HepG2 (cell line): ENCODE measurements at regions not wholly inside any gene's neighbourhood (a gene's known extent, or its start where the extent isn't known, plus 50 kb on each side); places are given as distances from the start of the nearest gene placed in this dataset.

ENCODE experiments used
- ATAC-seq: fragments of 200-7000 bp; cut with Tn5 transposase; 3 replicates; pipeline ENCODE4 v1.9.1; 2020; ENCODE audit warnings: mild to moderate bottlenecking, moderate library complexity
- BruUV-seq: library from RNA; stranded (reverse); fragments of 400-500 nt; replicated peaks from 2 replicates; lab custom pipeline; 2021; lab: Mats Ljungman, UMichigan
- CTCF ChIA-PET: fragments of 300-600 bp; formaldehyde crosslinking; extraction: SDS; loops from one replicate; lab custom pipeline; 2021; ENCODE audit warnings: low total read pairs, inconsistent platforms, low intra/inter-chr PET ratio; lab: Yijun Ruan, JAX
- POLR2A ChIA-PET: fragments of 350-600 bp; sonication (Branson Sonifier 250); formaldehyde crosslinking; loops from one replicate; lab custom pipeline; 2020; ENCODE audit warnings: antibody characterized with exemption, inconsistent platforms; lab: Yijun Ruan, JAX
- DNase-seq: peaks from one replicate; pipeline ENCODE4 v3.0.0-alpha.2; 2015; ENCODE audit warnings: low spot score
- FAIRE-seq: peaks from 3 replicates; lab custom pipeline; 2011; peaks lifted over from hg19 to GRCh38; lab: Jason Lieb, UNC
- H2AFZ ChIP-seq: one replicate; pipeline ENCODE4 v1.6.1; 2011; ENCODE audit warnings: low read length, inconsistent platforms
- H3K27ac ChIP-seq: fragments of 300-600 bp; 3 replicates; pipeline ENCODE4 v1.8.0; 2011; ENCODE audit warnings: mixed run types, mild to moderate bottlenecking, mixed read lengths, low read length, inconsistent platforms; ENCODE audit not compliant: insufficient read depth; ENCODE audit errors: extremely low read length
- H3K27me3 ChIP-seq, 2 experiments: fragments of 200-600 bp in 1 of 2; 2 replicates in 1 of 2; 3 replicates in 1 of 2; pipeline versions ENCODE4 v1.6.0 to v1.8.0; 2011; ENCODE audit warnings: low read length in 2 of 2, mild to moderate bottlenecking in 2 of 2, moderate library complexity in 2 of 2, inconsistent platforms in 1 of 2; ENCODE audit not compliant: insufficient read depth in 2 of 2, control insufficient read depth in 1 of 2
- H3K36me3 ChIP-seq, 2 experiments: fragments of 200-600 bp in 1 of 2; replicated peaks in 1 of 2; 2 replicates in 1 of 2; 3 replicates in 1 of 2; pipeline versions ENCODE4 v1.5.1 to v1.8.0; 2011; ENCODE audit warnings: low read length in 2 of 2, inconsistent platforms in 1 of 2; ENCODE audit not compliant: insufficient read depth in 2 of 2, control insufficient read depth in 1 of 2
- H3K4me1 ChIP-seq: 2 replicates; pipeline ENCODE4 v1.5.1; 2012; ENCODE audit warnings: low read length, inconsistent platforms; ENCODE audit not compliant: insufficient read depth
- H3K4me2 ChIP-seq: 2 replicates; pipeline ENCODE4 v1.6.0; 2011; ENCODE audit warnings: low read depth, low read length, inconsistent platforms
- H3K4me3 ChIP-seq, 3 experiments: fragments of 200-600 bp in 1 of 3; sonication (generic), shearing (Covaris generic) in 1 of 3; replicated peaks in 1 of 3; 2 replicates each; pipeline ENCODE4 v1.5.1; 2011 to 2016; ENCODE audit warnings: low read length in 3 of 3, inconsistent platforms in 2 of 3, low read depth in 2 of 3, mild to moderate bottlenecking in 2 of 3, control low read depth in 1 of 3, mixed read lengths in 1 of 3; ENCODE audit not compliant: insufficient read depth in 1 of 3
- H3K79me2 ChIP-seq: one replicate; pipeline ENCODE4 v1.6.1; 2011; ENCODE audit warnings: low read length, inconsistent platforms; ENCODE audit not compliant: insufficient read depth
- H3K9ac ChIP-seq: 2 replicates; pipeline ENCODE4 v1.6.0; 2011; ENCODE audit warnings: mild to moderate bottlenecking, low read depth, low read length, inconsistent platforms; ENCODE audit not compliant: insufficient read depth
- H3K9me3 ChIP-seq: 2 replicates; pipeline ENCODE4 v1.5.1; 2012; ENCODE audit warnings: mild to moderate bottlenecking, low read length
- H4K20me1 ChIP-seq: 2 replicates; pipeline ENCODE4 v1.6.0; 2011; ENCODE audit warnings: inconsistent platforms, mild to moderate bottlenecking, low read length, moderate library complexity; ENCODE audit not compliant: insufficient read depth
- BHLHE40 ChIP-seq: IDR thresholded peaks from 2 replicates; pipeline ENCODE4 v1.6.1; 2011; ENCODE audit warnings: low read length, improper control_type of control experiment
- CBX1 ChIP-seq: IDR thresholded peaks from one replicate; pipeline ENCODE4 v1.6.1; 2016; ENCODE audit warnings: antibody characterized with exemption, low read depth
- NFIC ChIP-seq: IDR thresholded peaks from 2 replicates; pipeline ENCODE4 v1.6.1; 2012; ENCODE audit warnings: mild to moderate bottlenecking, low read length, inconsistent platforms
- PCBP2 ChIP-seq: fragments of 200-400 bp; formaldehyde crosslinking; optimal IDR thresholded peaks from 2 replicates; pipeline ENCODE3; 2018; ENCODE audit warnings: low read length, low read depth; ENCODE audit not compliant: poor library complexity, severe bottlenecking
- PITX1 ChIP-seq: sonication (generic); formaldehyde crosslinking; IDR thresholded peaks from 2 replicates; pipeline ENCODE4 v1.5.1; 2020; ENCODE audit warnings: mild to moderate bottlenecking, missing genetic modification reagents
- SMC3 ChIP-seq: IDR thresholded peaks from 2 replicates; pipeline ENCODE4 v1.6.1; 2011; ENCODE audit warnings: low read length, improper control_type of control experiment
- TCF7L2 ChIP-seq: IDR thresholded peaks from 2 replicates; pipeline ENCODE4 v1.6.1; 2011; ENCODE audit warnings: mild to moderate bottlenecking, low read depth, low read length, moderate library complexity
- ZFP36L1 ChIP-seq: sonication (generic); formaldehyde crosslinking; IDR thresholded peaks from 2 replicates; pipeline ENCODE4 v1.8.0; 2022; ENCODE audit warnings: mild to moderate bottlenecking, missing genetic modification reagents, moderate library complexity
- ZIK1 ChIP-seq: sonication (generic); formaldehyde crosslinking; IDR thresholded peaks from 2 replicates; pipeline ENCODE4 v1.5.0; 2020; ENCODE audit warnings: mild to moderate bottlenecking, low read depth, missing genetic modification reagents, borderline replicate concordance
- ZMAT3 ChIP-seq: sonication (generic); formaldehyde crosslinking; conservative IDR thresholded peaks from 2 replicates; pipeline ENCODE4 v1.7.0; 2021; ENCODE audit warnings: missing genetic modification reagents
- ZMYM4 ChIP-seq: sonication (generic); formaldehyde crosslinking; IDR thresholded peaks from 2 replicates; pipeline ENCODE4 v1.8.1; 2023; ENCODE audit warnings: mild to moderate bottlenecking, missing genetic modification reagents
- ZNF10 ChIP-seq: sonication (generic); formaldehyde crosslinking; IDR thresholded peaks from 2 replicates; pipeline ENCODE4 v1.4.0; 2020; ENCODE audit warnings: mild to moderate bottlenecking, low read depth, missing genetic modification reagents, borderline replicate concordance
- ZNF263 ChIP-seq: sonication (generic); formaldehyde crosslinking; IDR thresholded peaks from 2 replicates; pipeline ENCODE4 v1.4.0; 2020; ENCODE audit warnings: missing genetic modification reagents
- ZNF282 ChIP-seq: fragments of 450-650 bp; IDR thresholded peaks from 2 replicates; pipeline ENCODE4 v1.6.1; 2018; ENCODE audit not compliant: partially characterized antibody
- WGBS: methylation state at CpG from one replicate; pipeline ENCODE4 v1.1.6; 2017; ENCODE audit warnings: low lambda C conversion rate; 5-methylcytosine and 5-hydroxymethylcytosine counted together
- in situ Hi-C: cut with HindIII; loops from 2 replicates; pipeline ENCODE4 v1.10.0; 2017; ENCODE audit warnings: low pct_unique_long_range_greater_than_20kb; ENCODE audit not compliant: extremely low pct_ligation_motif_present
- intact Hi-C: fragments of 100-400 bp; cut with micrococcal nuclease; formaldehyde crosslinking; loops from one replicate; pipeline ENCODE4 v1.10.0; 2022; ENCODE audit not compliant: unreplicated experiment
- TF ChIP-seq, protein P1 (sequence below): sonication (generic); formaldehyde crosslinking; IDR thresholded peaks from 2 replicates; pipeline ENCODE4 v1.5.0; 2020; ENCODE audit warnings: mild to moderate bottlenecking, missing genetic modification reagents, moderate library complexity
- TF ChIP-seq, protein P2 (sequence below): IDR thresholded peaks from 2 replicates; pipeline ENCODE4 v1.6.1; 2012; ENCODE audit warnings: inconsistent platforms

GRCh38 chr11:32006799-32007388 lies 84.0 kb upstream of the RCN1 start (continued):
- TF ChIP-seq, protein P1, sequence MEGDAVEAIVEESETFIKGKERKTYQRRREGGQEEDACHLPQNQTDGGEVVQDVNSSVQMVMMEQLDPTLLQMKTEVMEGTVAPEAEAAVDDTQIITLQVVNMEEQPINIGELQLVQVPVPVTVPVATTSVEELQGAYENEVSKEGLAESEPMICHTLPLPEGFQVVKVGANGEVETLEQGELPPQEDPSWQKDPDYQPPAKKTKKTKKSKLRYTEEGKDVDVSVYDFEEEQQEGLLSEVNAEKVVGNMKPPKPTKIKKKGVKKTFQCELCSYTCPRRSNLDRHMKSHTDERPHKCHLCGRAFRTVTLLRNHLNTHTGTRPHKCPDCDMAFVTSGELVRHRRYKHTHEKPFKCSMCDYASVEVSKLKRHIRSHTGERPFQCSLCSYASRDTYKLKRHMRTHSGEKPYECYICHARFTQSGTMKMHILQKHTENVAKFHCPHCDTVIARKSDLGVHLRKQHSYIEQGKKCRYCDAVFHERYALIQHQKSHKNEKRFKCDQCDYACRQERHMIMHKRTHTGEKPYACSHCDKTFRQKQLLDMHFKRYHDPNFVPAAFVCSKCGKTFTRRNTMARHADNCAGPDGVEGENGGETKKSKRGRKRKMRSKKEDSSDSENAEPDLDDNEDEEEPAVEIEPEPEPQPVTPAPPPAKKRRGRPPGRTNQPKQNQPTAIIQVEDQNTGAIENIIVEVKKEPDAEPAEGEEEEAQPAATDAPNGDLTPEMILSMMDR (CRISPR knock-in tag): peak; percentile 72
- TF ChIP-seq PITX1 (no peak), SMC3 (peak; percentile 40; the same call in 1 of the 2 replicates), ZMAT3 (CRISPR knock-in tag) (no peak)

GRCh38 chr11:32005786-32006416 lies 85.0 kb upstream of the RCN1 start:
- H3K27me3 ChIP-seq: peaks cover 0 to 19% of the 10 kb centered on the region in 2 experiments; a peak in 2 of 5 replicates
- H3K4me3 ChIP-seq: no peak overlapping the region
- TF ChIP-seq NFIC: no peak
- no peak for TF ChIP-seq PITX1
- TF ChIP-seq ZIK1 (CRISPR knock-in tag): no peak
- TF ChIP-seq, protein P2, sequence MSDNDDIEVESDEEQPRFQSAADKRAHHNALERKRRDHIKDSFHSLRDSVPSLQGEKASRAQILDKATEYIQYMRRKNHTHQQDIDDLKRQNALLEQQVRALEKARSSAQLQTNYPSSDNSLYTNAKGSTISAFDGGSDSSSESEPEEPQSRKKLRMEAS: no peak
- TF ChIP-seq ZMYM4: no peak
- no peak for TF ChIP-seq TCF7L2
- TF ChIP-seq BHLHE40: no peak
- TF ChIP-seq CBX1: no peak
- no peak for TF ChIP-seq ZFP36L1 (CRISPR knock-in tag)
- no peak for TF ChIP-seq ZNF282
- no peak for TF ChIP-seq PCBP2
- TF ChIP-seq ZNF263 (CRISPR knock-in tag): no peak
- no peak for TF ChIP-seq ZNF10 (CRISPR knock-in tag)
- no peak overlapping the region for H2AFZ ChIP-seq
- DNase-seq: no peak
- ChIA-PET POLR2A (no interaction called here), CTCF (no interaction called here)
- no peaks in the 10 kb centered on the region for H3K4me1 ChIP-seq
- ATAC-seq: no peak
- BruUV-seq: no TSS peak
- H3K4me2 ChIP-seq: no peak overlapping the region
- 52% methylated on average over 12 of the region's 13 CpGs for WGBS
- no peaks in the 10 kb centered on the region for H3K9me3 ChIP-seq
- no peaks in the 10 kb centered on the region for H3K79me2 ChIP-seq
- no peaks in the 10 kb centered on the region for H3K36me3 ChIP-seq
- FAIRE-seq: no peak
- H3K9ac ChIP-seq: no peak overlapping the region
- in situ Hi-C loops: no loop called here
- no peaks in the 10 kb centered on the region for H4K20me1 ChIP-seq
- intact Hi-C loops: loop anchor here (1.0 to 2.0 kb wide), 2 partner anchors 766 to 899 kb away; no protein-coding TSS in a partner anchor
- no peak overlapping the region for H3K27ac ChIP-seq
